Parathyroid adenoma (tissue), 2 donors: ENCODE measurements at regions not wholly inside any gene's neighbourhood (a gene's known extent, or its start where the extent isn't known, plus 50 kb on each side); places are given as distances from the start of the nearest gene placed in this dataset.
"Not testable (repeated sequence)": the region's sequence is repeated elsewhere in the genome, so short reads cannot be mapped to it uniquely, and the experiment has no call there.

ENCODE experiments used
- H2AFZ ChIP-seq: fragments of 300-600 bp; sonication (generic); one replicate; pipeline ENCODE4 v1.7.0; 2017; ENCODE audit warnings: antibody characterized with exemption, mild to moderate bottlenecking
- H3K27ac ChIP-seq: fragments of 300-600 bp; sonication (generic); one replicate; pipeline ENCODE4 v1.7.0; 2017
- H3K27me3 ChIP-seq: fragments of 300-600 bp; sonication (generic); one replicate; pipeline ENCODE4 v1.7.0; 2017; ENCODE audit warnings: low read length; ENCODE audit not compliant: control insufficient read depth, insufficient read depth
- H3K36me3 ChIP-seq: fragments of 300-600 bp; sonication (generic); one replicate; pipeline ENCODE4 v1.7.0; 2017; ENCODE audit warnings: low read length; ENCODE audit not compliant: control insufficient read depth, insufficient read depth
- H3K4me1 ChIP-seq: fragments of 300-600 bp; sonication (generic); one replicate; pipeline ENCODE4 v1.7.0; 2017; ENCODE audit warnings: control low read depth
- H3K4me2 ChIP-seq: fragments of 300-600 bp; sonication (generic); one replicate; pipeline ENCODE4 v1.7.0; 2017; ENCODE audit warnings: low read length
- H3K4me3 ChIP-seq: fragments of 300-600 bp; sonication (generic); one replicate; pipeline ENCODE4 v1.7.0; 2017; ENCODE audit warnings: low read depth, low read length
- H3K79me2 ChIP-seq: fragments of 300-600 bp; sonication (generic); one replicate; pipeline ENCODE4 v1.7.0; 2017; ENCODE audit warnings: control low read depth
- H3K9ac ChIP-seq: fragments of 300-600 bp; sonication (generic); one replicate; pipeline ENCODE4 v1.7.0; 2017; ENCODE audit warnings: mild to moderate bottlenecking
- H3K9me3 ChIP-seq: fragments of 300-600 bp; sonication (generic); one replicate; pipeline ENCODE4 v1.7.0; 2017; ENCODE audit warnings: low read length; ENCODE audit not compliant: control insufficient read depth
- TF ChIP-seq, protein P1 (sequence below): fragments of 300-600 bp; sonication (generic); IDR thresholded peaks from one replicate; pipeline ENCODE4 v1.7.0; 2017; ENCODE audit warnings: antibody characterized with exemption, mild to moderate bottlenecking
- donor health status: primary hyperparathyroidism.

DNA sequence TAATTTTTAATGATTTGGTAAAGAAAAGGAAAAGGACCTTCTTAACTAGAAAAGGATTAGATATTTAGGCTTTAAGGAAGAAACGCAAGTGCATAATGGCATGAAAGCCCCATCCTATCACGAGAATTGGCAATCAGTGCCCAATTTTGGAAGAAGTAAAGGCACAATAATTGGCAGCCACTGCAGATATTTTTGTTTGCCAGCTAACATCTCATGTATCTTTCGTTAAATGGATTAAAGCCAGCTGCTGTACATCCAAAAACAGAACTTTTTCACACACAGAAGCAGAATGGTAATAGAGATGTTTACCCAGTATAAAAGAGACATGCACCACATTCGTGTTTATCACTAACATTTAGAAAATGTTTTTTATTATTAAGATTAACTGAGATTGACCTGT lies 180.3 kb downstream of the C6orf118 start:
- no peak overlapping the region for H3K4me3 ChIP-seq
- H3K9me3 ChIP-seq, result no peaks in the 10 kb centered on the region
- H3K27me3 ChIP-seq, result no peaks in the 10 kb centered on the region
- no peak overlapping the region for H3K27ac ChIP-seq
- no peak overlapping the region for H2AFZ ChIP-seq
- no peaks in the 10 kb centered on the region for H3K36me3 ChIP-seq
- H3K79me2 ChIP-seq, result no peaks in the 10 kb centered on the region
- TF ChIP-seq, protein P1, sequence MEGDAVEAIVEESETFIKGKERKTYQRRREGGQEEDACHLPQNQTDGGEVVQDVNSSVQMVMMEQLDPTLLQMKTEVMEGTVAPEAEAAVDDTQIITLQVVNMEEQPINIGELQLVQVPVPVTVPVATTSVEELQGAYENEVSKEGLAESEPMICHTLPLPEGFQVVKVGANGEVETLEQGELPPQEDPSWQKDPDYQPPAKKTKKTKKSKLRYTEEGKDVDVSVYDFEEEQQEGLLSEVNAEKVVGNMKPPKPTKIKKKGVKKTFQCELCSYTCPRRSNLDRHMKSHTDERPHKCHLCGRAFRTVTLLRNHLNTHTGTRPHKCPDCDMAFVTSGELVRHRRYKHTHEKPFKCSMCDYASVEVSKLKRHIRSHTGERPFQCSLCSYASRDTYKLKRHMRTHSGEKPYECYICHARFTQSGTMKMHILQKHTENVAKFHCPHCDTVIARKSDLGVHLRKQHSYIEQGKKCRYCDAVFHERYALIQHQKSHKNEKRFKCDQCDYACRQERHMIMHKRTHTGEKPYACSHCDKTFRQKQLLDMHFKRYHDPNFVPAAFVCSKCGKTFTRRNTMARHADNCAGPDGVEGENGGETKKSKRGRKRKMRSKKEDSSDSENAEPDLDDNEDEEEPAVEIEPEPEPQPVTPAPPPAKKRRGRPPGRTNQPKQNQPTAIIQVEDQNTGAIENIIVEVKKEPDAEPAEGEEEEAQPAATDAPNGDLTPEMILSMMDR, result no peak
- H3K4me1 ChIP-seq, result no peaks in the 10 kb centered on the region
- no peak overlapping the region for H3K9ac ChIP-seq
- no peak overlapping the region for H3K4me2 ChIP-seq

DNA sequence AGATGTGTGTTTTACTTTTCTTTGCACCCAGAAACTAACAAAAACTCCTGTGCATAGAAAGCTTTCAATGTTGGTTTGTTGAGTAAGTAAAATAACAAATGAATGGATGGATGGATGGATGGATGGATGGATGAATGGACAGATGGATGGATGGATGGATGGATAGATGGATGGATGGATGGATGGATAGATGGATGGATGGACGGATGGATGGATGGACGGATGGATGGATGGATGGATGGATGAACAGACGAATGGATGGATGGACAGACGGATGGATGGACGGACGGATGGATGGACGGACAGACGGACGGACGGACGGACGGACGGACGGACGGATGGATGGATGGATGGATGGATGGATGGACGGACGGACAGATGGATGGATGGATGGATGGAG lies 181.7 kb downstream of the C6orf118 start:
- not testable (repeated sequence) for H3K27ac ChIP-seq, H2AFZ ChIP-seq, H3K9ac ChIP-seq, H3K4me1 ChIP-seq, H3K36me3 ChIP-seq, H3K4me2 ChIP-seq, H3K9me3 ChIP-seq, H3K79me2 ChIP-seq, H3K4me3 ChIP-seq, H3K27me3 ChIP-seq

DNA sequence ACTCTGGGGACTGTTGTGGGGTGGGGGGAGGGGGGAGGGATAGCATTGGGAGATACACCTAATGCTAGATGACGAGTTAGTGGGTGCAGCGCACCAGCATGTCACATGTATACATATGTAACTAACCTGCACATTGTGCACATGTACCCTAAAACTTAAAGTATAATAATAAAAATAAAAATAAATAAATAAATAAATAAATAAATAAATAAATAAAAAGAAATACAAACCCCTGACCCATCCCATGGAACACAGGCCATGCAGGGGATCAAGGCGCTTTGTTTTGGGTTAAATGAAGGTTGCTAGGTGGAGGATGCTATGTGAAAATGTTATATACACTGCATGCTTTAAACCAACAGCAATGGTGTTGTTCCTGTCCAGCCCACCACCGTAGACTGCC lies 184.7 kb downstream of the C6orf118 start:
- H3K9me3 ChIP-seq, H3K27ac ChIP-seq, H3K9ac ChIP-seq, H3K4me2 ChIP-seq, H3K79me2 ChIP-seq, H3K4me1 ChIP-seq, H3K4me3 ChIP-seq, H3K27me3 ChIP-seq, H3K36me3 ChIP-seq, H2AFZ ChIP-seq: not testable (repeated sequence)

DNA sequence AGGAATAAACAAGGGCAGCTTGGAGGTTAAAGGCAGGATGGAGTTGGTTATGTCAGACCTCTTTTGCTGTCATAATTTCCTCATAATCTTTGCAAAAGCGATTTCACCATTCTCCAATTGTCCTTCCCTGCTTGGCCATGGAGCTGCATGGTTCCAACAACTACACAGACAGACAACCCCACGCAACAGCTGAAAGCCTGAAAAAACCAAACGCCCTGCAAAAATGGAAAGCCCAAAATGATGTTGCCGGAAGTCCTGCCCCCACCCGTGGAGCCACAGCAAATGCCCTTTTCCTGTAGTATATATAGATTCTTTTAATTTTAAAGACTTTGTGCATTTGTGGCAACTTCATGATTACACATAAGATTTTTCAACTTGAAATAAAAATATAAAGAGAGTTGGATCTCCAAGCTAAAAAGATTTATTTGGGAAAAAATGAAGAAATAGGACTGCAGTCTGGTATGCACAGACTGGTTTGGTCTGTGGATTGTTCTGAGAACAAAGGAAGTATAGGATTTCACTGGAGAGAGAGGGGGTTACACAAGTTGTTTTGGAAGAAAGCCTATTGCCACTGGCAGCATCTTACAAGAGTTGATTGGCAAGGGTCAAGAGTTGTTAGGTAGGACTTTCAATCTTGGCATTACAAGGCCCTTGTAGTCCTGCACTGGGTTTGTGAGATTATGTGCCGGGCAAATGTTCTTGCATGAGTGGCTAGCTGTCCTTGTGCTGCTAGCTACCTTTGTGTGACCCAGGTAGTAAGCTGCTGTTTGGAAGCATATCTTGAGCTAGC lies 190.0 kb downstream of the C6orf118 start:
- H3K9me3 ChIP-seq, result no peaks in the 10 kb centered on the region
- H3K27me3 ChIP-seq, result no peaks in the 10 kb centered on the region
- no peak overlapping the region for H2AFZ ChIP-seq
- H3K9ac ChIP-seq, result no peak overlapping the region
- TF ChIP-seq, protein P1, result no peak
- no peaks in the 10 kb centered on the region for H3K4me1 ChIP-seq
- no peak overlapping the region for H3K27ac ChIP-seq
- H3K4me2 ChIP-seq, result no peak overlapping the region
- H3K36me3 ChIP-seq, result no peaks in the 10 kb centered on the region
- H3K79me2 ChIP-seq, result no peaks in the 10 kb centered on the region
- H3K4me3 ChIP-seq, result no peak overlapping the region

DNA sequence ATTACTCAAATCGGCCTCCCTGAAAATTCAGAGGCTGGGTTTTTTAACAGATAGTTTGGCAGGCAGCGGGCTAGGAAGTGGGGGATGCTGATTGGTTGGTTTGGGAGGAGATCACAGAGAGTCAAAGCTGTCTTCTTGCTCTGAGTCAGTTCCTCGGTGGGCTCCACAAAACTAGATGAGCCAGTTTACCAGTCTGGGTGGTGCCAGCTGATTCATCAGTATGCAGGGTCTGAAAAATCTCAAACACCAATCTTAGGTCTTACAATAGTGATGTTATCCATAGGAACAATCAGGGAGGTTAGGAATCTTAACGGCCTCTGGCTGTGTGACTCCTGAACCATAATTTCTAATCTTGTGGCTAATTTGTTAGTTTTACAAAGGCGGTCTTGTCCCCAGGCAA lies 190.7 kb downstream of the C6orf118 start:
- Histone ChIP-seq H3K79me2 (no peaks in the 10 kb centered on the region), H3K4me3 (no peak overlapping the region), H3K9ac (no peak overlapping the region), H3K36me3 (no peaks in the 10 kb centered on the region), H3K9me3 (no peaks in the 10 kb centered on the region), H2AFZ (no peak overlapping the region), H3K27me3 (no peaks in the 10 kb centered on the region), H3K4me1 (no peaks in the 10 kb centered on the region), H3K27ac (no peak overlapping the region), H3K4me2 (no peak overlapping the region)
- TF ChIP-seq, protein P1, result no peak

DNA sequence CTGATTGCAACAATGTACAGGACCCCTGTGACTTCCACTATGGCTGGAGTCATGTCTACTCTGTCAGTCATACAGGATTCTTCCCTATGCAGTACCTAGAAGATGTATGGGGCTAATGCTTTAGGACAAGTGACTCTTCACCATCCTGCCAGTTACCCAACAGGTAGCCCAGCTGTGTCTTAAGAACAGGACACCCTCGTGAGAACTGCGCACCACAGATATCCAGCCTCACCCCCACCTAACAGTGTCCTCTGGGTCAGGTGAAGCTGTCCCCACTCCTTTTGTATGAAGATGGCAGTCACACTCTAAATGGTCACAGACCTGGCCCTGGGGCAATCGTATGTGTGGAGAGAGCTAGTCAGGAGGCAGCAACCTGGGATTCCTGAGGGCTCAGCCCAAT lies 191.6 kb downstream of the C6orf118 start:
- no peaks in the 10 kb centered on the region for H3K9me3 ChIP-seq
- H2AFZ ChIP-seq, result no peak overlapping the region
- no peak overlapping the region for H3K27ac ChIP-seq
- no peaks in the 10 kb centered on the region for H3K79me2 ChIP-seq
- H3K4me1 ChIP-seq, result no peaks in the 10 kb centered on the region
- TF ChIP-seq, protein P1, result no peak
- no peak overlapping the region for H3K9ac ChIP-seq
- no peaks in the 10 kb centered on the region for H3K27me3 ChIP-seq
- H3K4me3 ChIP-seq, result no peak overlapping the region
- no peak overlapping the region for H3K4me2 ChIP-seq
- no peaks in the 10 kb centered on the region for H3K36me3 ChIP-seq
